H1 (cell line): ENCODE measurements at regions not wholly inside any gene's neighbourhood (a gene's known extent, or its start where the extent isn't known, plus 50 kb on each side); places are given as distances from the start of the nearest gene placed in this dataset.

Source experiments
- CTCF ChIA-PET: fragments of 300-600 bp; sonication (Branson Sonifier 250); formaldehyde crosslinking; loops from one replicate; lab custom pipeline; 2021; ENCODE audit not compliant: partially characterized antibody; lab: Charles Lee
- POLR2A ChIA-PET: fragments of 300-600 bp; sonication (Branson Sonifier 250); formaldehyde crosslinking; loops from one replicate; lab custom pipeline; 2021; ENCODE audit warnings: inconsistent platforms; ENCODE audit not compliant: partially characterized antibody; lab: Charles Lee
- DNase-seq, 2 experiments: peaks; one replicate each; pipeline versions ENCODE4 v3.0.0 to v3.0.0-alpha.2; 2010 to 2022; ENCODE audit warnings: low spot score in 2 of 2, low read depth in 1 of 2, mixed read lengths in 1 of 2
- FAIRE-seq: peaks from 2 replicates; lab custom pipeline; 2011; peaks lifted over from hg19 to GRCh38; lab: Jason Lieb, UNC
- H2AFZ ChIP-seq: 2 replicates; pipeline ENCODE4 v1.8.1; 2012; ENCODE audit warnings: low read length, inconsistent platforms
- H2AK5ac ChIP-seq: 2 replicates; pipeline ENCODE4 v1.6.1; 2013; ENCODE audit warnings: low read depth, low read length
- H2BK120ac ChIP-seq: replicated peaks from 2 replicates; pipeline ENCODE3; 2013; ENCODE audit warnings: low read depth, low read length, inconsistent platforms
- H2BK12ac ChIP-seq: 2 replicates; pipeline ENCODE4 v1.6.1; 2013; ENCODE audit warnings: low read depth, low read length
- H2BK15ac ChIP-seq: 2 replicates; pipeline ENCODE4 v1.6.1; 2013; ENCODE audit warnings: low read length
- H2BK20ac ChIP-seq: 2 replicates; pipeline ENCODE4 v1.6.1; 2013; ENCODE audit warnings: low read length
- H2BK5ac ChIP-seq: 2 replicates; pipeline ENCODE4 v1.6.1; 2013; ENCODE audit warnings: low read depth, low read length
- H3K14ac ChIP-seq: 2 replicates; pipeline ENCODE4 v1.6.1; 2013; ENCODE audit warnings: inconsistent platforms; ENCODE audit not compliant: insufficient read length
- H3K18ac ChIP-seq: 2 replicates; pipeline ENCODE4 v1.6.1; 2013; ENCODE audit warnings: low read length; ENCODE audit errors: extremely low read depth
- H3K23ac ChIP-seq: 2 replicates; pipeline ENCODE4 v1.6.1; 2013; ENCODE audit warnings: inconsistent platforms; ENCODE audit not compliant: insufficient read length
- H3K23me2 ChIP-seq: 2 replicates; pipeline ENCODE4 v1.6.1; 2013; ENCODE audit warnings: low read depth, low read length
- H3K27ac ChIP-seq: 2 replicates; pipeline ENCODE4 v1.6.1; 2011; ENCODE audit warnings: low read depth, low read length, inconsistent platforms
- H3K27me3 ChIP-seq, 4 experiments: replicated peaks in 1 of 4; 1 replicate in 1 of 4; 2 replicates in 3 of 4; pipeline versions ENCODE4 v1.6.1 to v1.8.1; 2011 to 2013; ENCODE audit warnings: low read length in 3 of 4, mild to moderate bottlenecking in 3 of 4, inconsistent platforms in 2 of 4, mixed read lengths in 2 of 4, moderate library complexity in 1 of 4; ENCODE audit not compliant: control insufficient read depth in 3 of 4, insufficient read depth in 3 of 4; ENCODE audit errors: extremely low read depth in 1 of 4
- H3K36me3 ChIP-seq, 4 experiments: 2 replicates each; pipeline versions ENCODE4 v1.6.1 to v1.8.1; 2011 to 2013; ENCODE audit warnings: mild to moderate bottlenecking in 4 of 4, low read length in 3 of 4, moderate library complexity in 2 of 4, control low read depth in 1 of 4, inconsistent platforms in 1 of 4; ENCODE audit not compliant: insufficient read depth in 4 of 4, control insufficient read depth in 2 of 4
- H3K4ac ChIP-seq: replicated peaks from 2 replicates; pipeline ENCODE3; 2013; ENCODE audit warnings: low read length, low read depth, mixed read lengths, inconsistent platforms; ENCODE audit not compliant: insufficient read length
- H3K4me1 ChIP-seq, 4 experiments: replicated peaks in 1 of 4; 1 replicate in 1 of 4; 2 replicates in 3 of 4; pipeline versions ENCODE4 v1.6.1 to v1.8.1; 2011 to 2013; ENCODE audit warnings: low read length in 3 of 4, inconsistent platforms in 2 of 4, mixed read lengths in 1 of 4; ENCODE audit not compliant: insufficient read depth in 4 of 4, control insufficient read depth in 3 of 4
- H3K4me2 ChIP-seq, 2 experiments: 2 replicates each; pipeline versions ENCODE4 v1.6.1 to v1.8.1; 2011 to 2013; ENCODE audit warnings: low read depth in 2 of 2, low read length in 2 of 2, control low read depth in 1 of 2, inconsistent platforms in 1 of 2, mild to moderate bottlenecking in 1 of 2; ENCODE audit not compliant: insufficient read depth in 1 of 2
- H3K4me3 ChIP-seq, 4 experiments: fragments of 200-600, 300-600 bp in 1 of 4; sonication (generic), shearing (Covaris generic), sonication (Bioruptor Twin) in 1 of 4; 2 replicates each; pipeline versions ENCODE4 v1.5.1 to v1.8.1; 2011 to 2016; ENCODE audit warnings: low read length in 4 of 4, low read depth in 3 of 4, control low read depth in 2 of 4, inconsistent platforms in 2 of 4, mild to moderate bottlenecking in 2 of 4, mixed read lengths in 1 of 4, moderate library complexity in 1 of 4; ENCODE audit not compliant: insufficient read depth in 2 of 4; ENCODE audit errors: extremely low read depth in 1 of 4
- H3K56ac ChIP-seq: replicated peaks from 2 replicates; pipeline ENCODE3; 2013; ENCODE audit warnings: low read depth, mild to moderate bottlenecking, mixed read lengths, low read length, inconsistent platforms; ENCODE audit not compliant: insufficient read length
- H3K79me1 ChIP-seq: 2 replicates; pipeline ENCODE4 v1.6.1; 2013; ENCODE audit warnings: low read depth, low read length, control low read depth
- H3K79me2 ChIP-seq, 2 experiments: 2 replicates each; pipeline versions ENCODE4 v1.6.1 to v1.8.1; 2012 to 2013; ENCODE audit warnings: low read length in 2 of 2, mild to moderate bottlenecking in 2 of 2, inconsistent platforms in 1 of 2; ENCODE audit not compliant: insufficient read depth in 2 of 2, control insufficient read depth in 1 of 2
- H3K9ac ChIP-seq, 4 experiments: replicated peaks in 1 of 4; 1 replicate in 1 of 4; 2 replicates in 3 of 4; pipeline versions ENCODE4 v1.6.1 to v1.8.1; 2011 to 2013; ENCODE audit warnings: low read depth in 3 of 4, low read length in 3 of 4, control low read depth in 2 of 4, mild to moderate bottlenecking in 2 of 4, moderate library complexity in 2 of 4, inconsistent platforms in 1 of 4; ENCODE audit errors: extremely low read depth in 1 of 4
- H3K9me3 ChIP-seq, 2 experiments: 2 replicates each; pipeline versions ENCODE4 v1.6.1 to v1.8.1; 2012 to 2013; ENCODE audit warnings: mild to moderate bottlenecking in 2 of 2, moderate library complexity in 2 of 2, control low read depth in 1 of 2, inconsistent platforms in 1 of 2, low read depth in 1 of 2, low read length in 1 of 2, mixed read lengths in 1 of 2; ENCODE audit not compliant: insufficient read depth in 2 of 2
- H4K20me1 ChIP-seq, 2 experiments: replicated peaks in 1 of 2; 2 replicates each; pipeline versions ENCODE3 to v1.8.1; 2011 to 2013; ENCODE audit warnings: inconsistent platforms in 2 of 2, low read length in 2 of 2, mild to moderate bottlenecking in 1 of 2; ENCODE audit not compliant: insufficient read depth in 2 of 2, control insufficient read depth in 1 of 2
- H4K5ac ChIP-seq: 2 replicates; pipeline ENCODE4 v1.6.1; 2013; ENCODE audit warnings: low read length, low read depth, mixed read lengths, inconsistent platforms; ENCODE audit not compliant: insufficient read length
- H4K8ac ChIP-seq: 2 replicates; pipeline ENCODE4 v1.8.0; 2013; ENCODE audit warnings: mild to moderate bottlenecking, moderate library complexity, low read length, inconsistent platforms; ENCODE audit not compliant: insufficient read depth; ENCODE audit errors: extremely low read depth
- H4K91ac ChIP-seq: replicated peaks from 2 replicates; pipeline ENCODE3; 2013; ENCODE audit warnings: low read length, mixed read lengths, inconsistent platforms; ENCODE audit not compliant: insufficient read length
- EZH2 ChIP-seq: fragments of 200-600 bp; sonication (generic); IDR thresholded peaks from 2 replicates; pipeline ENCODE4 v1.7.1; 2012; ENCODE audit warnings: low read depth, mild to moderate bottlenecking, moderate library complexity, low read length, inconsistent platforms; ENCODE audit not compliant: severe bottlenecking
- KDM4A ChIP-seq: IDR thresholded peaks from one replicate; pipeline ENCODE4 v1.7.1; 2012; ENCODE audit warnings: low read depth, mild to moderate bottlenecking, moderate library complexity, low read length, inconsistent platforms; ENCODE audit not compliant: severe bottlenecking
- POLR2A ChIP-seq, 2 experiments: IDR thresholded peaks; 1 replicate in 1 of 2; 2 replicates in 1 of 2; pipeline ENCODE4 v1.6.1; 2011; ENCODE audit warnings: low read depth in 2 of 2, low read length in 2 of 2, mild to moderate bottlenecking in 2 of 2; ENCODE audit errors: control extremely low read depth in 1 of 2
- RFX5 ChIP-seq: IDR thresholded peaks from 2 replicates; pipeline ENCODE4 v1.6.1; 2011; ENCODE audit warnings: low read depth, low read length, improper control_type of control experiment, borderline replicate concordance
- SP4 ChIP-seq: IDR thresholded peaks from 2 replicates; pipeline ENCODE4 v1.6.1; 2012; ENCODE audit warnings: low read length, inconsistent platforms
- TEAD4 ChIP-seq: IDR thresholded peaks from 2 replicates; pipeline ENCODE4 v1.6.1; 2012; ENCODE audit warnings: low read depth, low read length, inconsistent platforms, mixed read lengths
- WGBS, 2 experiments: shearing (Covaris generic) in 1 of 2; methylation state at CpG; one replicate each; pipeline versions ENCODE4 v1.1.6 to v1.1.7; 2013 to 2015; ENCODE audit warnings: low lambda C conversion rate in 2 of 2, mixed read lengths in 2 of 2, inconsistent platforms in 1 of 2, low coverage in 1 of 2, missing lambda C conversion rate in 1 of 2; ENCODE audit not compliant: insufficient replicate concordance in 2 of 2, insufficient coverage in 1 of 2, insufficient read length in 1 of 2; ENCODE audit errors: extremely low coverage in 1 of 2, missing lambda C conversion rate in 1 of 2; 5-methylcytosine and 5-hydroxymethylcytosine counted together

GRCh38 chr22:48263791-48264351 is 1501.4 kb downstream of the TBC1D22A start:
- Histone ChIP-seq H3K23me2 (peaks cover 7% of the 10 kb centered on the region; the same call in 1 of the 2 replicates), H2BK20ac (no peak overlapping the region), H3K27me3 (no peaks in the 10 kb centered on the region; a peak in 1 of 7 replicates), H3K18ac (no peak overlapping the region; the same call in 1 of the 2 replicates), H3K27ac (no peak overlapping the region)
- POLR2A ChIA-PET = no interaction called here
- TF ChIP-seq EZH2 = no peak
- TF ChIP-seq RFX5 = no peak
- TF ChIP-seq TEAD4 = no peak
- TF ChIP-seq SP4 = no peak
- TF ChIP-seq KDM4A = no peak
- no peak for TF ChIP-seq POLR2A (IDR thresholded peaks at IDR 0.05; ENCODE audit: control extremely low read depth in 1 of 2, low read depth in 2 of 2, low read length in 2 of 2)
- TF ChIP-seq, all 59 proteins: peak for 0
- Histone ChIP-seq H3K56ac (no peak overlapping the region), H2BK120ac (no peak overlapping the region), H3K9me3 (no peaks in the 10 kb centered on the region; a peak in 1 of 4 replicates), H3K14ac (no peak overlapping the region), H3K4me2 (no peak overlapping the region), H3K79me2 (no peaks in the 10 kb centered on the region), H2AK5ac (no peak overlapping the region), H3K23ac (no peak overlapping the region), H2BK12ac (no peak overlapping the region), H3K79me1 (no peaks in the 10 kb centered on the region), H2AFZ (no peak overlapping the region), H3K4ac (no peak overlapping the region), H4K8ac (no peak overlapping the region), H2BK15ac (no peak overlapping the region), H4K20me1 (no peaks in the 10 kb centered on the region), H3K9ac (no peak overlapping the region), H2BK5ac (no peak overlapping the region), H4K91ac (no peak overlapping the region), H3K4me1 (0 out of 7 replicates have a peak, but pooled peaks cover 0 to 3% (median 0%) of the 10 kb centered on the region in 4 experiments), H4K5ac (no peak overlapping the region), H3K36me3 (no peaks in the 10 kb centered on the region), H3K4me3 (no peak overlapping the region)
- FAIRE-seq (no peak), DNase-seq (no peak)
- CTCF ChIA-PET = interaction anchor here (1.9 kb wide), 1 partner anchor 25 kb away, joined by 5 read pairs; no protein-coding TSS in a partner anchor
- 83% methylated on average over 11 of the region's 11 CpGs; no CpG with 5 or more reads in 1 of the 2 experiments for WGBS, 2 experiments
